ENCODE measurements at regions not wholly inside any gene's neighbourhood (a gene's known extent, or its start where the extent isn't known, plus 50 kb on each side); places are given as distances from the start of the nearest gene placed in this dataset.

- peaks cover 7% of the 10 kb centered on the region for H3K9me3 Mint-ChIP-seq (ENCODE audit: low read depth)
- no peaks in the 10 kb centered on the region for H3K27me3 Mint-ChIP-seq (ENCODE audit: low read depth)
- H3K4me3 Mint-ChIP-seq (ENCODE audit: unreplicated experiment): no peak overlapping the region
- H3K36me3 Mint-ChIP-seq (ENCODE audit: low read depth): no peaks in the 10 kb centered on the region
- no peak for DNase-seq (ENCODE audit: low spot score)
- H3K27ac Mint-ChIP-seq (ENCODE audit: unreplicated experiment): no peak overlapping the region
- H3K4me1 Mint-ChIP-seq (ENCODE audit: low read depth): no peaks in the 10 kb centered on the region
- TF ChIP-seq CTCF (IDR thresholded peaks at IDR 0.05): no peak
These were observed 1042.1 kb downstream of the FSCB start for GRCh38 chr14:43464968-43465367.

- Mint-ChIP-seq H3K27ac (ENCODE audit: unreplicated experiment) (no peak overlapping the region), H3K36me3 (ENCODE audit: low read depth) (no peaks in the 10 kb centered on the region), H3K9me3 (ENCODE audit: low read depth) (peaks cover 24% of the 10 kb centered on the region), H3K4me3 (ENCODE audit: unreplicated experiment) (no peak overlapping the region), H3K27me3 (ENCODE audit: low read depth) (peaks cover 2% of the 10 kb centered on the region), H3K4me1 (ENCODE audit: low read depth) (no peaks in the 10 kb centered on the region)
- TF ChIP-seq CTCF (IDR thresholded peaks at IDR 0.05): no peak
- DNase-seq (ENCODE audit: low spot score): no peak
These were observed 1057.8 kb downstream of the FSCB start for GRCh38 chr14:43449291-43449690.

- Mint-ChIP-seq H3K27me3 (ENCODE audit: low read depth) (peaks cover 2% of the 10 kb centered on the region), H3K9me3 (ENCODE audit: low read depth) (peaks cover 7% of the 10 kb centered on the region), H3K4me3 (ENCODE audit: unreplicated experiment) (no peak overlapping the region), H3K27ac (ENCODE audit: unreplicated experiment) (no peak overlapping the region), H3K4me1 (ENCODE audit: low read depth) (no peaks in the 10 kb centered on the region), H3K36me3 (ENCODE audit: low read depth) (no peaks in the 10 kb centered on the region)
- TF ChIP-seq CTCF (IDR thresholded peaks at IDR 0.05): no peak
- DNase-seq (ENCODE audit: low spot score): no peak
These were observed 1069.0 kb downstream of the FSCB start for GRCh38 chr14:43438056-43438455.

- TF ChIP-seq CTCF (IDR thresholded peaks at IDR 0.05): no peak
- H3K36me3 Mint-ChIP-seq (ENCODE audit: low read depth): no peaks in the 10 kb centered on the region
- DNase-seq (ENCODE audit: low spot score): no peak
- no peak overlapping the region for H3K27ac Mint-ChIP-seq (ENCODE audit: unreplicated experiment)
- H3K27me3 Mint-ChIP-seq (ENCODE audit: low read depth): no peaks in the 10 kb centered on the region
- no peaks in the 10 kb centered on the region for H3K4me1 Mint-ChIP-seq (ENCODE audit: low read depth)
- H3K4me3 Mint-ChIP-seq (ENCODE audit: unreplicated experiment): no peak overlapping the region
- H3K9me3 Mint-ChIP-seq (ENCODE audit: low read depth): peaks cover 10% of the 10 kb centered on the region
These were observed 1088.8 kb downstream of the FSCB start for GRCh38 chr14:43418324-43418723.

GRCh38 chr14:43413084-43413483, 1094.0 kb downstream of the FSCB start:
- H3K4me1 Mint-ChIP-seq (ENCODE audit: low read depth): no peaks in the 10 kb centered on the region
- H3K9me3 Mint-ChIP-seq (ENCODE audit: low read depth): no peaks in the 10 kb centered on the region
- DNase-seq (ENCODE audit: low spot score): no peak
- H3K27me3 Mint-ChIP-seq (ENCODE audit: low read depth): no peaks in the 10 kb centered on the region
- no peak for TF ChIP-seq CTCF (IDR thresholded peaks at IDR 0.05)
- H3K27ac Mint-ChIP-seq (ENCODE audit: unreplicated experiment): no peak overlapping the region
- no peaks in the 10 kb centered on the region for H3K36me3 Mint-ChIP-seq (ENCODE audit: low read depth)
- H3K4me3 Mint-ChIP-seq (ENCODE audit: unreplicated experiment): no peak overlapping the region

All from chondrocyte (in vitro differentiated cells).